Adipocyte (in vitro differentiated cells): ENCODE measurements at regions not wholly inside any gene's neighbourhood (a gene's known extent, or its start where the extent isn't known, plus 50 kb on each side); places are given as distances from the start of the nearest gene placed in this dataset.

Experiments
- DNase-seq: peaks from one replicate; pipeline ENCODE4 v3.0.0-alpha.2; 2015; ENCODE audit warnings: low read depth
- H3K27me3 ChIP-seq: replicated peaks from 2 replicates; pipeline ENCODE4 v1.7.0; 2013; ENCODE audit warnings: mild to moderate bottlenecking, low read length, moderate library complexity; ENCODE audit not compliant: control insufficient read depth, insufficient read depth
- H3K36me3 ChIP-seq: 2 replicates; pipeline ENCODE4 v1.7.0; 2013; ENCODE audit warnings: low read length, mild to moderate bottlenecking, moderate library complexity; ENCODE audit not compliant: control insufficient read depth, insufficient read depth, severe bottlenecking
- H3K4me1 ChIP-seq: 2 replicates; pipeline ENCODE4 v1.7.0; 2013; ENCODE audit warnings: mild to moderate bottlenecking, low read length, moderate library complexity; ENCODE audit not compliant: control insufficient read depth, insufficient read depth
- H3K4me3 ChIP-seq: 2 replicates; pipeline ENCODE4 v1.7.0; 2013; ENCODE audit warnings: mild to moderate bottlenecking, low read length, moderate library complexity
- H3K9ac ChIP-seq: 2 replicates; pipeline ENCODE4 v1.7.0; 2013; ENCODE audit warnings: mild to moderate bottlenecking, low read length, moderate library complexity
- H3K9me3 ChIP-seq: 2 replicates; pipeline ENCODE4 v1.7.0; 2013; ENCODE audit warnings: mild to moderate bottlenecking, low read length, moderate library complexity; ENCODE audit not compliant: control insufficient read depth

DNA sequence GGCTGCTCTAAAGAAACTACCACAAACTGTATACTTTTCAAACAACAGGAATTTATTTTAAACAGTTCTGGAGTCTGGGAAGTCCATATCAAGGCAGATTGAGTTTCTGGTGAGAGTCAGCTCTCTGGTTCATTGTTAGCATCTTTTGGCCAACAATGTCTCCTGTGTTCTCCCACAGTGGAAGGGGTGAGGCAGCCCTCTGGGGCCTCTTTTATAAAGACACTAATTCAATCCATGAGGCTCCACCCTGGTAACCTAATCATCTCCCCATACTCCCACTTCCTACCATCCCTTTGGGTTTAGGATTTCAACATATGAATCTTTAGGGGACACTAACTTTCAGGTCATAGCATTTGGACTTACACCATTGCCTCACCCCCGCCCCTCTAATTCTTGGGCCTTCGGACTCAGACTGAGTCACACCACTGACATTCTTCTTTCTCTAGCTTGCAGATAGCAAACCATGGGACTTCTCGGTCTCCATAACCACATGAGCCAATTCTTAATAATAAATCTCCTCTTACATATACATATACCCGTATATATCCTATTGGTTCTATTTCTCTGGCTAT, 64.3 kb upstream of the ANTXRL start:
- H3K9ac ChIP-seq, result no peak overlapping the region
- no peak overlapping the region for H3K4me3 ChIP-seq
- peaks cover 13% of the 10 kb centered on the region for H3K27me3 ChIP-seq
- no peaks in the 10 kb centered on the region for H3K36me3 ChIP-seq
- H3K9me3 ChIP-seq, result no peaks in the 10 kb centered on the region
- H3K4me1 ChIP-seq, result no peaks in the 10 kb centered on the region
- DNase-seq, result no peak

DNA sequence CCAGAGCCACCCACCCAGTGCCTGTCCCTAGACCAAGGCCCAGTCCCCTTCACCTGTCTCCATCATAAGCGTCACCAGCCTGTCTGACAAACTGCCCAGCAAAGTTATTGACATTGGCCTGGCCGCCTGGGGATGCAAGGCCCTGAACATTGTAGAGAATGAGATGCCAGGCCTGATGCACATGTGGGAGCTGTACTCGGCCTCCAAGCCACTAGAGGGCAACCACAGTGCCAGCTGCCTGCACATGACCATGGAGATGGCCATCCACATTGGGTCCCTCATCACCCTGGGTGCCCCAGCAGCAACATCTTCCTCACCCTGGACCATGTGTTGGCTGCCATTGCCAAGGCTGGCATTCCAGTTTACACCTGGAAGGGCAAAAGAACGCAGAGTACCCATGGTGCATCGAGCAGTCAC, 63.7 kb upstream of the ANTXRL start:
- no peak for DNase-seq
- Histone ChIP-seq H3K9ac (no peak overlapping the region), H3K4me1 (no peaks in the 10 kb centered on the region), H3K36me3 (no peaks in the 10 kb centered on the region), H3K9me3 (no peaks in the 10 kb centered on the region), H3K27me3 (peaks cover 19% of the 10 kb centered on the region), H3K4me3 (no peak overlapping the region)

- H3K4me3 ChIP-seq, result no peak overlapping the region
- no peaks in the 10 kb centered on the region for H3K4me1 ChIP-seq
- H3K9ac ChIP-seq, result no peak overlapping the region
- DNase-seq, result no peak
- H3K27me3 ChIP-seq, result peaks cover 22% of the 10 kb centered on the region
- H3K36me3 ChIP-seq, result no peaks in the 10 kb centered on the region
- H3K9me3 ChIP-seq, result no peaks in the 10 kb centered on the region
These were observed 63.0 kb upstream of the ANTXRL start for GRCh38 chr10:46223626-46224413.

- H3K9ac ChIP-seq, result no peak overlapping the region
- peaks cover 22% of the 10 kb centered on the region for H3K27me3 ChIP-seq
- no peaks in the 10 kb centered on the region for H3K4me1 ChIP-seq
- DNase-seq, result no peak
- H3K36me3 ChIP-seq, result no peaks in the 10 kb centered on the region
- no peak overlapping the region for H3K4me3 ChIP-seq
- no peaks in the 10 kb centered on the region for H3K9me3 ChIP-seq
These were observed 62.4 kb upstream of the ANTXRL start for GRCh38 chr10:46224414-46224682.

DNA sequence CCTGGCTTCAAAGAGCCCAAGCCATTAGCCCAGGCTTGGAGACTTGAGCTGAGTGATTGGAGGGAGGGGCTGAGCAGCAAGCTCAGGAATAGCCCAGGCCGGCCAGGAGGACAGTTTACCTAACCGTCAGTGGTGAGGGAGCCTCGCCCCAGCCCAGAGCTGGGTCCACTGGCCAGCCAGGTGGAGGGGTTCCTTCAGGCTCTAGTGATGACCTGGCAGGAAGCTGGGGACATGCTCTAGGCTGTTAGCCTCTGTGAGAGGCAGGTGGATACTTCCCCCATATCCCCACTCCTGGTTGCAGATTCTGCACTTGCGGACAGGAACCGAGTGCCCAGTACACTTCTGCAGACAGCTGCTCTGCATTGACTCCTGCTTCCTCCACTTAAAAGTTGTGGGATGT, 61.2 kb upstream of the ANTXRL start:
- H3K9ac ChIP-seq, result no peak overlapping the region
- H3K9me3 ChIP-seq, result no peaks in the 10 kb centered on the region
- H3K4me1 ChIP-seq, result no peaks in the 10 kb centered on the region
- DNase-seq, result no peak
- no peak overlapping the region for H3K4me3 ChIP-seq
- H3K27me3 ChIP-seq, result peaks cover 22% of the 10 kb centered on the region
- no peaks in the 10 kb centered on the region for H3K36me3 ChIP-seq

GRCh38 chr10:46226232-46226631, 60.6 kb upstream of the ANTXRL start:
- H3K27me3 ChIP-seq, result peaks cover 22% of the 10 kb centered on the region
- H3K4me1 ChIP-seq, result no peaks in the 10 kb centered on the region
- H3K36me3 ChIP-seq, result no peaks in the 10 kb centered on the region
- DNase-seq, result no peak
- H3K4me3 ChIP-seq, result no peak overlapping the region
- H3K9ac ChIP-seq, result no peak overlapping the region
- H3K9me3 ChIP-seq, result no peaks in the 10 kb centered on the region

- no peaks in the 10 kb centered on the region for H3K4me1 ChIP-seq
- no peaks in the 10 kb centered on the region for H3K9me3 ChIP-seq
- peaks cover 22% of the 10 kb centered on the region for H3K27me3 ChIP-seq
- no peaks in the 10 kb centered on the region for H3K36me3 ChIP-seq
- H3K9ac ChIP-seq, result no peak overlapping the region
- DNase-seq, result no peak
- no peak overlapping the region for H3K4me3 ChIP-seq
These were observed 59.8 kb upstream of the ANTXRL start for GRCh38 chr10:46226900-46227558.

DNA sequence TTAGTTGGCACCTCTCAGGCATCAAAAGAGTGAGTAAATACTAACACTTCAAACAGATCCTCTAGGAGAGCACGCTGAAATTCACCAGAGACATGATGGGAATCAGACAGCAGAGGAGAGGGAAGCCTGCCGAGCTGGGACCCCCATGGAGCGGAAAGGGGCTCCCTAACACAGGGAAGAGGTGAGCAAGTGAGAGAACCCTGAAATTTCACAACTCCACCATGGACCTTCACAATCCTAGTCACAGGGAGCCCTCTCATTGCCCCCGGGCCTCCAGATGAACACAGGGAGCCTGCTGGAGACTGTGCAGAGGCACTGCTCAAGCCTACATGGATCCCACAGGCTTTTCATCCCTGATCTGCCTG, 59.2 kb upstream of the ANTXRL start:
- H3K9me3 ChIP-seq, result no peaks in the 10 kb centered on the region
- no peak for DNase-seq
- no peak overlapping the region for H3K9ac ChIP-seq

GRCh38 chr10:46227936-46228562, 58.7 kb upstream of the ANTXRL start:
- Histone ChIP-seq H3K9ac (no peak overlapping the region), H3K4me3 (no peak overlapping the region), H3K4me1 (no peaks in the 10 kb centered on the region), H3K27me3 (peaks cover 23% of the 10 kb centered on the region), H3K9me3 (no peaks in the 10 kb centered on the region), H3K36me3 (no peaks in the 10 kb centered on the region)
- no peak for DNase-seq

More for the DNA sequence above, 59.2 kb upstream of the ANTXRL start:
- Histone ChIP-seq H3K27me3 (peaks cover 22% of the 10 kb centered on the region), H3K4me3 (no peak overlapping the region), H3K4me1 (no peaks in the 10 kb centered on the region), H3K36me3 (no peaks in the 10 kb centered on the region)

DNA sequence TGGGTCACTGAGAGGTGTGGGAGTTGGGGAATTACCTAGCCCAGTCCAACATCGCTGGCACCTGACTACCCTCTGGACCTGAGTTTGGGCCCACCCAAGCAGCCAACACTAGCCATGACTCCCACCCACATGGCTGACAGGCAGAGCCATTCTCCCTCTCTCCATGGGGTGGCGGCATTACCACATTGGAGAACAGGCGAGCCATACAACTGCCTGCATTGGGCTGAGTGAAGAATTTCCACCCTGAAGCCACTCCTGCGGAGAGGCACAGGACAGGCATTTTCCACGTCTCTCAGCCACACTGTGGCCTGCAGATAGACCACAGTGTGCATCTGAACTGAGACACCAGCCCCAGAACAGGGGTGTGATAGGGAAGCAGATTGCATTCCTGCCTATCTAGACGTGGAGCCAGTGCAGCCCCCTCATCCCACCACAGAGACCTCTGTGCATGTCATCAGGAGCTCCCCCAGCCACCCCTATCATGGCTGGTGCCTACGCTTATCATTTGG, 58.2 kb upstream of the ANTXRL start:
- no peak overlapping the region for H3K4me3 ChIP-seq
- H3K9me3 ChIP-seq, result no peaks in the 10 kb centered on the region
- H3K27me3 ChIP-seq, result peaks cover 29% of the 10 kb centered on the region
- H3K4me1 ChIP-seq, result no peaks in the 10 kb centered on the region
- no peak overlapping the region for H3K9ac ChIP-seq
- DNase-seq, result peak; percentile 87
- H3K36me3 ChIP-seq, result no peaks in the 10 kb centered on the region

DNA sequence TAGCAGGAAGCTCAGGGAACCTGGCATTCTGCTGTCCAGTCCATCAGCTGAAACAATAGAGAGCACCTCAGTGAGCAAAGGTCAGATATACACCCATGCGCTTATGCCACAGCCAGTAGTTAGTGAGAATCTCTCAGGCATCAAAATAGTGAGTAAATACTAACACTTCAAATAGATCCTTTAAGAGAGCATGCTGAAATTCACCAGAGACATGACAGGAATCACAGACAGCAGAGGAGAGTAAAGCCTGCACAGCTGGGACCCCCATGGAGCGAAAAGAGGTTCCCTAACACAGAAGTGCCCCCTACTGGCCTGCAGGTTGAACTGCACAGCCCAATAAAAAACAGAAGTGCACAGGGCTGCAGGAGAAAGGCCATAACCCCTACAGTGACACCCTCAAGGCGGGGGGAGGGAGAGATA, 57.6 kb upstream of the ANTXRL start:
- no peaks in the 10 kb centered on the region for H3K36me3 ChIP-seq
- no peaks in the 10 kb centered on the region for H3K9me3 ChIP-seq
- DNase-seq, result peak; percentile 37
- H3K4me1 ChIP-seq, result no peaks in the 10 kb centered on the region
- H3K4me3 ChIP-seq, result no peak overlapping the region
- H3K27me3 ChIP-seq, result peaks cover 34% of the 10 kb centered on the region
- no peak overlapping the region for H3K9ac ChIP-seq
